ENCODE measurements at regions not wholly inside any gene's neighbourhood (a gene's known extent, or its start where the extent isn't known, plus 50 kb on each side); places are given as distances from the start of the nearest gene placed in this dataset.

DNA sequence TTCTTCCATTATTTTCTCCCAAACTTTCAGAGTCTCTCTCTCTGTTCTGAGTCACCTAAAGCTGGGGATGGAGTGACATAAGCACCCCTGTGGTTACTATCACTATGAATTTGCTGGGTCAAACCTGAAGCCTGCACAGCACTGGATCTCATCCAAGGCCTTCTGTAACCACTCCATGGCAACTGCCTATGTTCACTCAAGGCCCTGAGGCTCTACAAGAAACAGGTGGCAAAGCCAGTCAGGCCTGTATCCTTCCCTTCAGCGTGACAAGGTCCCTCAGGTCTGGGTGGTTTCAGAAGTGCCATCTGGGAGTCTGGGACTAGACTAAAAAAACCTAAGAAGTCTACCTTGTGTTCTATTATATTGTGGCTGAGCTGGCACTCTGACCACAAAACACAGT lies 1278.8 kb upstream of the EYS start:
- DNase-seq, result no peak

DNA sequence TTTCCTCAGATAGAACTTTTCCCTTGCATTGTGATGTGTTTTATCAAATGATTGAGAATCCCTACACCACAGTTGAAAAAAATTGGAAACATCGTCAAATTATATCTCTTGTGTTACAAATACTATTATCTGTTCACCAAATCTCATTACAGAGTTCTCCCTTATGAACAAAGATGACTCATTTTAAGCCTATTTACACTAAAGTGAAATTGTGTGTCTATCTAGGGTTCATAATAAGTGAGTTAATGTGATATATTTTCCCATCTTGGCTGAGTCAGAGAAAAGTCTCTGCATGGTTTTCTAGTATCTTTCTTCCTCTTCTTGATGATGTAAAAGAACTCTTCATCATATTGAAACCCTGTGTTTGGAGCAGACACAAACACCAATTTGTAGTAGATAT lies 1263.3 kb upstream of the EYS start:
- no peak for DNase-seq

DNA sequence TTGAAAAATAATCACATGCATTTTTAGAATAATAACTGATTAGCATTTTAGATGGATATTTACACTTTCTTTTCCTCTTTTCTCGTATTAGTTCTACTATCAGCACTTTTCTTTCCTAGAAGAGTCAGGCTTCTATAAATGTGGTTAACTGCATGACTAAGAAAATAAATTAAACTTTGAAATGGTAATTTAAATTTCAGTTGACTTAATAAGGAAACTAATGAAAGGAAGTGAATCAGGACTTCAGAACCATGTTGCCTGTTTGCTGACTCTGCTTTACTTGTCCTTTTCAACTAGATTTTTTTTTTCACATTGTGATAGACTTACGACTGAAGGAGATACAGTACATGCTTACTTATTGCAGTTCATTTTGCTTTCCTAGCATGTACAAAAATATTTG lies 1258.2 kb upstream of the EYS start:
- no peak for DNase-seq

DNA sequence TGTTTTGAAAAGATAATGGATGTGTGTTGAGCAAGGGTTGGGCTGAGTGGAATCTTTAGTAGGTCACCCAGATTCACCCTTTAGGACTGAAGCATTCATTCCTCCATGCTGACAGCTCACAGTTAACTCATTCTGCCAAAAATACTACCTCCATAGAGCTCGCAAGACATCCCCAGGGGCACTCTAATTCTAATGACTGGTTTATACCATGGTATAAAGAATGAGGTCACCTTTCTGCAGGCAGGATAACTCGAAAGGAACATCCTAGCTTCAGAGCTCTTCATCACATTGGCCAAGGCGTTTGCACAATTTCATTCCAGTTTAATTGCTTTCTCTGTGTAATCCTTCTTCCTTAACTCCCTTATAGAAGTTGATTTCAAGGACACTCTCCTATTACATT lies 1257.2 kb upstream of the EYS start:
- DNase-seq, result no peak

DNA sequence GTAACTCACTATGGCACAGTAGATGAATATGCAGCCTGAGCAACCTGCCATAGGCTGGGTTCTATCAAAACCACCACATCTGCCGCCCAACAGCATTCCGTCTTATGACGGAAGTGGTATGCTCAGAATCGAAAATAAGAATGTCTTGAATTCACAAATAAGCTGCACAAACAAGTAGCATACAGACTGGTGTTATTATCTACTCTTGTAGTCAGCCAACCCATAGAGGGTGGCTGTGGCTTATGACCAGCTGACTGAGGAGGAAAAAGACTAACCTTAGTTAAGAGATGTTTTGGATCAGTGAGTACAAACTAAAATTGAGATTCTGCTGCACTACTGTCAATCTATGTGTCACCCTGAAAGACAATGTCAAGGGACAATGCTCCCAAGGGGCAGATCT lies 1255.1 kb upstream of the EYS start:
- no peak for DNase-seq

DNA sequence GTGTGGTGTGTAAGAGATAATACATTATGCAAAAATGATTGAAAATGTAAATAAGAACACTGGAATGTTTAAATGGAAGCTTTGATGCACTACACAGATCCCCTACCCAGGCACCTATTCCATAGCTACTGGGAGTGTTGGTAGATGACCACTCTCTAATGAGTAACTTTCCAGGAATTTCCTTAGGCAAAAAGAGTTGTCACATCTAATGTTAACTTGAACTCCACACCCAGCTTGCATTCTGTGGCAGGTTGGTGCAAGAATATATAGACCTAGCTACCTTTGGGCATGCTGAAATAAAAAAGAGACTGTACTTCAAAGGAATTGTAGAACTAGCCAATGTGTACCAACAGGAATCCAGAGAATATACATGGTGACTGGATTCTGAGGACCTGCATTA lies 1254.2 kb upstream of the EYS start:
- no peak for DNase-seq

DNA sequence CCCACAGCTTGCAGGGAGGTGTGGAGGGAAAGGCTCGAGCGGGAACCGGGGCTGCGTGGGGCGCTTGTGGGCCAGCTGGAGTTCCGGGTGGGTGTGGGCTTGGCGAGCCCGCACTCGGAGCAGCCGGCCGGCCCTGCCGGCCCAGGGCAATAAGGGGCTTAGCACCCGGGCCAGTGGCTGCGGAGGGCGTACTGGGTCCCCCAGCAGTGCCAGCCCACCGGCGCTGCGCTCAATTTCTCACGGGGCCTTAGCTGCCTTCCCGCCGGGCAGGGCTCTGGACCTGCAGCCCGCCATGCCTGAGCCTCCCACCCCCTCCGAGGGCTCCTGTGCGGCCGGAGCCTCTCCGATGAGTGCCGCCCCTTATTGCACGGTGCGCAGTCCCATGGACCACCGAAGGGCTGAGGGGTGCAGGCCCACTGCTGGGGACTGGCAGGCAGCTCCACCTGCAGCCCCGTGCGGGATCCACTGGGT lies 1242.2 kb upstream of the EYS start:
- no peak for DNase-seq

DNA sequence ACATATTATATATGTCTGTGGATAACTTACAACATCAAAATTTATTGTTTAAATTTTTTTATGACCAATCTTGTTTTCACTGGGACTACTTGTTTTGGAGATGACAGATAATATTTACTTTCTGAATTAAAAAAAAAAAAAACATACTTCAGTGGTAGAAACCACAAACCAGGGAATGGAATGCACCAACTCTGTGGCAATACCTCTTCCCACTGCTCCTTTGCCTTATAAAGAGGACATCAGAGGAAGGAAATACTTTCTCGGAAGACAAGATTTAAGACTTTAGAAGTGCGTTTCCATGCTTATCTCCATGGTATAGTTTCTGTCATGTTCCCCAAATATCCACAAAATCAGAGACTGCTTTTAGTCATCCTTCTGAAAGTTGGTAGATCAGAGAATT lies 1241.1 kb upstream of the EYS start:
- DNase-seq, result no peak

DNA sequence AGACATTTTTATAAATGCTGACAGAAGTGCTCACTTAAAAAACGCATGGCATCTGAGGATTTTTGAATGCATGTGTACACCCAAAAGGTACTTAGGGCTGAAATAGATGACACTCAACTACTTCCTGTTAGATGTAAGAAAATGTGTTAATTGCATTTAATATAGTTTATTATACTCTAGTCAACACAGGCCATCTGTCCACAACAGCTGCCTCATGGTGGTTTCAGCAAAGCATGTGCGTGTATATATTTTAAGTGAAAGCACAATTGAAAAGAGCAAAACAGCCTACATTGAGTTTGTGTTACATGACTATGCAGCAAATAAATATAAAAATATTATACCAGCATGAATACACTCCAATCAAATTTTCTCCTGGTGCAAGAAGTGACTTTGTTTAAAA lies 1233.0 kb upstream of the EYS start:
- peak; percentile 58 for DNase-seq

DNA sequence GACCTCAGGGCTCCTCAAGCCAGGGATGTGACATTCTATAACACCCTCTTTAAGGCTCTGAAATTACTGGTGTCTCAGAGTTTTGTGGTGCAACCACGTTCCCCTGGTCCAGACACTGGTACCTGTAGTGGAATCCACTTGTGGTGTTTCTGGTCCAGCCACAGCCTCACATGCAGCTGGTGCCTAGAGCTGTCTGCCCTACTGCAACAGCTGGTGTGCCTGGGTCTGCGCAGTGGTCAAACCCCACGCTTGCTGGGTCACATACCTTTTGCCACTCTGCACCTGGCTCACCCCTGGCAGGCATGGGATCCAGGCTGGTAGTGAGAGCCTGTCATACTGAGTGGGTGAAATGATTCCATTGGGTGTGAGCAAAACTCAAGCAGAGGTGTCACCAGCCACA lies 1230.2 kb upstream of the EYS start:
- DNase-seq, result no peak

DNA sequence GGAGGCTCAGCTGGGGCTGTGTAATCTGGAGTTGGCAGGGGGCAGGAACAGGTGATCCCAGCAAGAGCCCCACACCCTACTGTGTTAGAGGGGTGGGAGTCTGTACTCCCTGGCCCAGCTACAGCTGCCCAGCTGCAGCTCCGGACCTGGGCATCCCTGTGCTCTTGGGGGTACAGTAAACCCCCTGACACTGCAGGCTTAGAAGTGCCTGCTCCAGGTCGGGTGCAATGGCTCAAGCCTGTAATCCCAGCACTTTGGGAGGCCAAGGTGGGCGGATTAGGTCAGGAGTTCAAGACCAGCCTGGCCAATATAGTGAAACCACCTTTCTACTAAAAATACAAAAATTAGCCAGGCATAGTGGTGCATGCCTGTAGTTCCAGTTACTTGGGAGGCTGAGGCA lies 1228.6 kb upstream of the EYS start:
- DNase-seq, result no peak

DNA sequence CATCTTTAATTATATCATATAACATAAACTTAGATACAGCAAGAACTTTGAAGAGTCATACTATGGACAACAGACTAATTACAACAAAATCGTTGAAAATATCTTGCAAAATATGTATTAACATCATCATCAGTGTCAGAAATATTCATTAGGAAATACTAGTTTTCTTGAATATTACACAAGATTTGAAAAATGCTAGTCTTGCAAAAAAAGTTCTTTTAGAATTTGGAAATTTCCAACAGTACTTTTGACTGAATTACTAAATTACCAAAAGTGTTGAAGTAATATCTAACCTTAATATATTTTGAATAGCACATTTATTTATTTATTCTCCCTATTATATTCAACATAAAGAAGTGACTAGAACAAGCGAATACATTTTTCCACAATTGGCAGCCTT lies 1224.8 kb upstream of the EYS start:
- DNase-seq, result no peak

DNA sequence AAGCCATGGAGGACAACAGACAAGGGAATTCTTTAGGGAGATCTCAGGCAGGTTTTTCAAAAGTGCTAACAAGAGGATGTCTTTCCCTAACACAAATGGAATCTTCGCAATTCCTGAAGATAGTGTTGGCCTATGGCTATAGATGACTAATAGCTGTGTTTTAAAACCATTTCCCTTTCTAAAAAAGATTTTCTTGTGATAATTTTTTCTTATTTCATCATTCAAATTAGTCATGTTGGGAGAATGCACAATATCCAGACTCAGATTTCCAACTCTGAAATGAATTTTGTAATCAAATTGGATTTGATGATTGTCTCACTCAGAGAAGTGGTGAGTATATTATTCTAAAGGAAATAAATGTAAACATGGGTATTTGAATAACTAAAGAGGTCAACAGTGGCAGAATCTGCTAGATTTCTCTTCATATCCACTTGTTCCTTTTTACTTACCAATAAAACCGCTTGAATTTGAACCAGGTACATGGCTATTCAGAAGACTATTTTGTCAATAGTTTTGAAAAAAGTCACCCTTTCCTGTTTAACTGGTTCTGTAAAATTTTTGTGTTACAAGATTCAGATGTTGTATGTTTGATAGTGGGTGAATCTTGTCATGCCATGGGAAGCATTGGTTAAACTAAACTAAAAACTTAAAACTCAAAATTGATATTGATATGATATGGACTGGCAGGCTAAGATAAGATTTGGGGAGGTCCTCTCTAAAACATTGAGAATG lies 1223.7 kb upstream of the EYS start:
- no peak for DNase-seq

DNA sequence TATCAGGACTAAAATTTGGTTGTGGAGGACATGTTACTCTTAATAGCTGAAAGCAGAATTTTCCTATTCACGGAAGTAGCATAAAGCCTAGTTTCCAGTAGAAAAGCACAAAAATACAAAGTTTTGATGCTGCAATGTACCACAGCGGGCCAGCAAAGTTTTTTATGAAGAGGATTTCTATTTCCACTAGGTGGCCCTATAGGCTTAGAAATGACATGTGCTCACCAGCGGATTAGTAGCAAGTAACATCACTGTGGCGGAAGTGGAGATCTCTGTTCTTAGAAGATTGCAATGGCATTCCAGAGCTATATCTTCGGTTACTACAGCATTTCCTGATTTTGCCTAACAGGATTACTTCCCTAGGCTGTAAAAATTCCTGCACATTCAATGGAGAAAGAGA lies 1219.0 kb upstream of the EYS start:
- no peak for DNase-seq

DNA sequence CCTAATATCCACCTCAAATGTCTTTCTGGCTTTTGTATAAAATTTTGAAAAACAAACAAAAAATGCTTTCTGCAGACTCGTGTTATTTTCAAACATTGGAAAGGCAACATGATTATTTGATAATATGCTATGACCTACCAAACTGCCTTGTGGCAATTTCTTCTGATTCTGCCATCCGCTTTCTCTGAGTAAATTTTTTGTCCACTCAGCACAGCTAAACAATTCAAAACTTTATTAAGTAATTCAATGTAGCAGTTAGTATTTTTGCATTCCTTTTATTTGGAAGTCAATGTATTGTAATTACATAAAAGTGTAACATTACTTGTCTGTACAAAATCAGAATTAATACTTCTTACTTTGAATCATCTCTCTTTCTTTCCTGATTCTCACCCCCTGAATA lies 1206.6 kb upstream of the EYS start:
- DNase-seq, result no peak

DNA sequence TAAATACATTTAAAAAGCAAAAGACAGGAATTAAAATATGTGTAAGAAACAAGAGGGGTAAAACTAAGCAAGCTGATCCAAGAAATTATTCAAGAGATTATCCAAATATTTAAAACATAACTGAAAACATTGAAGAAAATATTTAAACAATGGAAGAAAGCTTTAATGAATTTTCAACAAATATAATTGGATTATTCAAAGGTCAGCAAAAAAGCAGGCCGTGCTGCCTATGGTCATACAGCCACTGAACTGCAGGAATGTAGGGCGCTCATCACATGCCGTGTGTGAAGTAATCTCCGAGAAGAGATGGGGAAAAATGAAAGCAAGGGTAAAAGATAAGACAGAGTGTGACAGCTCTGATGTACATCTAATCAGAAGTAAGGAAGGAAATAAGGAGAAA lies 1195.4 kb upstream of the EYS start:
- DNase-seq, result no peak

DNA sequence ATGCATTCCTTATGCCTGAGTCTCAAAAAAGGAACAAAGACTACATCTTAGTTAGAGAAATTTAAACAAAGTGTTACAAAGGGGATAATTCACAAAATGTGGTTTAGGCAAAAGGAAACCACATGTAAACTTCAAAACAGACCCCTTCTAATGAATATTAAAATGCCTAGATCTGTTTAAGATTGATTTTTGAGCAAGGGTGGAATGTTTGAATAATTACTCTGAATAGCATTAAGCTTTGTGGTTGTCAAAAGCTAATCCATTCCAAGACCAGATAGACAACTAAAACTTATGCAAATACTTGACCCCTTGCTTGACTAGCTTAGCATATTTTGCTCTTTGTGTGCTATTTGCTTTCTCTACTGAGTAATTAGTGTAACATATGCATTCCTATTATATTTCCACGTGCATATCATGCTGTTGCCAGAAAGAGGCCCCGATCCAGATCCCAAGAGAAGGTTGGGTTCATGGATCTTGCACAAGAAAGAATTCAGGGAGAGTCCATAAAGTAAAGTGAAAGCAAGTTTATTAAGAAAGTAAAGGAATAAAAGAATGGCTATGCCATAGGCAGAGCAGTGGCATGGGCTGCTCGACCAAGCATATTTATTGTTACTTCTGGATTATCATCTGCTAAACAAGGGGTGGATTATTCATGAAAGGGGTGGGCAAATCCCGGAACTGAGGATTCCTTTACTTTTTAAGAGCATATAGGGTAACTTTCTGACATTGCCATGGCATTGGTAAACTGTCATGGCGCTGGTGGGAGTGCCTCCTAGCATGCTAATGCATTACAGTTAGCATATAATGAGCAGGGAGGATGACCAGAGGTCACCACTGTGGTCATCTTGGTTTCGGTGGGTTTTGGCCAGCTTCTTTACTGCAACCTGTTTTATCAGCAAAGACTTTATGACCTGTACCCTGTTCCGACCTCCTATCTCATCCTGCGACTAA lies 1193.4 kb upstream of the EYS start:
- DNase-seq, result no peak

DNA sequence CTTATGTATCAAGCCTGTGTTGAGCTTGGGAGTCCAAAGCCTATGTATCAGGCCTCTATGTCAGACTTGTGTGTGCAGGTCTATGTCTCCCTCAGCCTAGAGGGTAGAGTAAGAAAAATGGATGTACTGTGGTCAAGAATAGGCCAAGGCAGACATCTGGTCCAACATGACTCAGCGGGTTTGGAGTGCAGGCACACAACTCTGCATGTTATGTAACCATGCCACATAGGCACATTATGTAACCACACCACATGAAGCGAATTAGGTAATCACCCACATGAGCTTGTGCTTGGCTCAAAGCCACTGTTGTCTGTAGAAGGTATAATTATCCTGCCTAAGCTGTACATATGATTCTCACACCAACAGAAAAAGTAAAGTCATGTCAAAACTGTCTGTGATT lies 1190.5 kb upstream of the EYS start:
- no peak for DNase-seq

DNA sequence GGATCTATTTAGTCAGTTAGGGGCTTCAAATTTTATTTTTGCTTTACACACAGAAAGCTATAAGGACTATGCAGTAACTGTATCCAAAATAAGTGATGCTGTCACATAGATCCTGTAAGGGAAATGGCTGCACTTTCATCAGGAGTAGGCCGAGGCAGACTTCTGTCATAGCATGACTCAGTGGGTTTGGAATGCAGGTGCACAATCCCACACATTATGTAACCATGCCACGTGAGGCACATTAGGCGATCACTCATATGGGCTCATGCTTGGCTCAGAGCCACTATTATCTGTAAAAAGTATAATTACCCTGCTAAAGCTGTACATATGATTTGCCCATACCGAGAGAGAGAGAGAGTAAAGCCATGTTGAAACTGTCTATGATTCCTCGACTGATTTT lies 1189.4 kb upstream of the EYS start:
- DNase-seq, result no peak

DNA sequence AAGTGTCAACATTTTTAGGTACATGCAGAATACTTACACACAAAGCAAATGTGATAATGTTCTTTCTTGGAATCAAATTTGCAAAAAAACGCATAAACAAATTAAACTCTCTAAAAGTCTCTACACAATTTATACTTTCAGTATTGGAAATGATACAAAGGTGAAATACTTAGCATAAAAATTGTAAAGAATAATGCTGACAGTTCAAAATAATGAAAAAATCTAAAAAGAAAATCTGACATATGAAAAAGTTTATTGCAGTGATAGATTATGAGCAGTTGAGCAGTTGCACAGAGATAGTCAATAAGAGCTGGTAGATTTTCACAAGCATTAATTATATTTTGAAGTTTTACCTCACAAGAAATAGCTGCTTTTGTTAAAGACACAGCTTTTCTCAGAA lies 1176.4 kb upstream of the EYS start:
- no peak for DNase-seq

DNA sequence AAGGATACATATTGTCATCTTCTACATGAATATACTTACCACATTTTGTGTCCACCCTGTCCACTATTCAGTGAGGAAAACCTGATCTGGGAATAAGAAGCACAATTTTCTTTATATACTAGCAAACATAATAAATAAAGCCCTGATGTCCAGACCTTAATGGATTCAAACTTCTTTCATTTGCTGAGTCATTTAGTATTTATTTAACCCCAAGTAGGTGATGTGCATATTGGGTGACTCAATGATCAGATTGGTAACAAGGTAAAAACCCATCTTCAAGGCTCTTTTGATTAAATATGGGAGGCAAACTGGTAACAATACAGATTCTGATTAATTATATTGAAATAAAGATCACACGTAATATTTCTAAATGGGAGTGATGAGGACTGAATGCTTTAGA lies 1159.8 kb upstream of the EYS start:
- no peak for DNase-seq

DNA sequence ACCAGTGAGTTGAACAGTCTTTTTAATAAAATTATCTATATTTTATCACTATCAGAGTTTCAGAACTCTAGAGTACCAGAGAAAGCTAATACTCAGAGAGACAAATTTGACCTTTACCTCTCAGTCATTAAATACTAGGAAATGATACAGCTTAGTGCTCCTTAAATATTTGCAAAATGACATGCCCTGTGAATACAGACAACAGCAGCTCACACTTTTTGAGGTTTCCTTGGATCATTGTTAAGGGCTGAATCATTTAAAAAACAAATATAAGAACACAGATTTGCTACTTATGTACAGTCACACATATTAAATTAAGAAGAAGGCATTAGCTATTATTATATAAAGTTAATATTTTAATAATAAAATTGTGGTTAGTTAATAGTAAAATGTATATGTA lies 1158.7 kb upstream of the EYS start:
- DNase-seq, result no peak

DNA sequence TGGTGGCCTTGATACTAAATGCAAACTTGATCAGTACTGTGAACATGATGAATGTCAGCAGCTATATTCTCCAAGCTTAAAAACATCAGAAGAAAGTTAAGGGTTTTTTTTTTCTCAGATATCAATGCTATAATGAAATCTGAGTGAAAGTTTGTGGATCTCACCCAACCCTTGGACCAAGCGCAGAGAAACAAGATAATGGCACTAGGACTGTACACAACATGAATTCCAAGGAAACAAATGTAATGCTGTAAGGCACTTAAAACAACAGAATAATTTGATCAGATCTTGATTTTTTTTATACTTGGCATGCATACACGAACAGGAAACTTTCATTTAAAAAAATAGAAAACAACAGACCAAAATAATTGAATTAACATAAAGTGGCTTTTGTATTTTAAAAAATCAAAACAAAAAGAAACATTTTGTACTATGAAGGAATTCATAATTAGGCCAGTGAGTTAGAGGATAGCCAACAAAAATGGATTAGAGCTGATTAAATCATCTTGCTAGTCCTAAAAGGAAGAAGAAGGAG lies 1154.0 kb upstream of the EYS start:
- no peak for DNase-seq

DNA sequence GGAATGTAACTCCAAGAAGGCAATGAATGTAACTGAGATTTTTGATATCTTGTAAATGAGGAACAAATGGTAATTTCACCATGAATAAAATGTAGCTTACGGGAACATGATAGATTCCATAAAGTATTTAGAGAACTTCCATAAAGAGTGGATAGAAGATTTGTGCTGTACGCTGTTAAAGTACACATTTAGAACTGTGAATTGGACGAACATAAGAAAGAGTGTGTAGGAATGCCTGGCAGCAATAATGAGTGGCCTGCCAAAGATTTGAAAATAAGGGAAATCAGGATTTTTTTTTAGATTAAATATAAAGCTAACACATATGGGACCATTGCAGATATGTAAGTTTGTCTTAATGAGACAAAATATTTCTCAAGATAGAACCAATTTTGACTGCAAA lies 1153.3 kb upstream of the EYS start:
- DNase-seq, result no peak
